ENCODE measurements at regions not wholly inside any gene's neighbourhood (a gene's known extent, or its start where the extent isn't known, plus 50 kb on each side); places are given as distances from the start of the nearest gene placed in this dataset.

DNA sequence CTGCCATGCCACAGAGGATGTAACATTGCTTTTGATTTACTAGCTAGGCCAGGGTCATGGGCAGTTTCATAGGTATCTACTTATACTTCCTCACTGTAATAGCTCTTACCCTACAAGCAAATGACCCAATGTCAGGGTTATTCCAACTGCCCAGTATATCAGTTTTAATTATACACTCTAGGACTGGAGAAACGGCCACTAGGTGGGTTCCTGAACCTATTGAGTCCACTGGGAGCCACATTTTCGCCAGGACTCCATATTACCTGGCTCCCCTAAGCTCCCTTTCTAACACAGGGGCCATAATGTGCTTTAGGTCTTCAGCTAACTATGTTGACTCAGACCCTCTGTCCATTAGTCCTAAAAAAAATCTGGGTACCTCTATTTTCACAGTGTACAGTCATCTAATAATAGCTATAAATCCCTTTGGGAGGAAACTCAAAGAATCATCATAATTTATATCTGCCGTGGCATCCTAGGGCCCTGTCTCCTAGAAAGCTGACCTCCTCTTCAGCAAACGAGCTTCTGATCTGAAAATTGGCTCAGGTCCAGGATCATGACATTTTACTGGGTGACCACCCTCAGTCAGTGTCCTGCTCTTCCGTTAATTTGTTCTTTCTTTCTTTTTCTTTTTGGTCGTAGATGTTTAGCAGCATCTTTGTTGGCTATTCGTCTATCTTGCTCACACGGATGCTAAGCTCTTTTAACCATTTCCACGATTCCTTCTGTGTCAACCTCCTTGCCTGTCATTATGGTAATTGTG, 244.3 kb downstream of the FAM76B start:
- no peak for DNase-seq

DNA sequence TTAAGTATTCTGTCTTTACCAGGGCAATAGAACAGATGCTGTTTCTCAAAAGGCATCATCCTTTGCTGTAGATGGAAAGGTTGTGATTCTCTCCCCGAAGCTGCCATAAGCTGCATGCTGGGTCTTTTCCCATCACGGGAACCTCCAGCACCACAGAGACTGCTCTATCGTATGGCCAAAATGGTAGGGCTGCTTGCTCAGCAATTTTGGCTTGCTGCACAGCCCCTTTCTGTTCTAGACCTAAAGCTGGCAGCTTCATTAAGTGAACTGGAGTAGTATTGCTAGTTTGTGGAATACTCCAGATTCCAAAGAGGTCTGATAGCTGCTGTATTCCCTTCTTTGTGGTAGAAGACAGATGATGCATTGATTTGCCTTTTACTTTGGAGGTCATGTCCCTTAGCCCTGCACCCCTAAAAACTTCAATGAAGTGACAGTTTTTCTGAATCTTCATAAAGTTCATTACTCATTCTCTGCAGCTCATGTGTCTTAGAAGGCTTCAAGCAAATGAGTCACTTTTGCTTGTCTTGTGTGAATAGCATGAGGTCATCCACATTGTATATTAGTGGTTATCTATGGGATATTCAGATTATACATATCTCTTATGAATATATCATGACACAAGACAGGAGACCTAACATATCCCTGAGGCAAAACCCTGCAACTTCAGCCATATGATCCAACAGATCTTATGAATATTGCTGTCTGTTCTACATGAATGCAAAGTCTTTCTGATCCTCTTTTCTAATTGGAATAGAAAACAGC, 245.3 kb downstream of the FAM76B start:
- no peak for DNase-seq

DNA sequence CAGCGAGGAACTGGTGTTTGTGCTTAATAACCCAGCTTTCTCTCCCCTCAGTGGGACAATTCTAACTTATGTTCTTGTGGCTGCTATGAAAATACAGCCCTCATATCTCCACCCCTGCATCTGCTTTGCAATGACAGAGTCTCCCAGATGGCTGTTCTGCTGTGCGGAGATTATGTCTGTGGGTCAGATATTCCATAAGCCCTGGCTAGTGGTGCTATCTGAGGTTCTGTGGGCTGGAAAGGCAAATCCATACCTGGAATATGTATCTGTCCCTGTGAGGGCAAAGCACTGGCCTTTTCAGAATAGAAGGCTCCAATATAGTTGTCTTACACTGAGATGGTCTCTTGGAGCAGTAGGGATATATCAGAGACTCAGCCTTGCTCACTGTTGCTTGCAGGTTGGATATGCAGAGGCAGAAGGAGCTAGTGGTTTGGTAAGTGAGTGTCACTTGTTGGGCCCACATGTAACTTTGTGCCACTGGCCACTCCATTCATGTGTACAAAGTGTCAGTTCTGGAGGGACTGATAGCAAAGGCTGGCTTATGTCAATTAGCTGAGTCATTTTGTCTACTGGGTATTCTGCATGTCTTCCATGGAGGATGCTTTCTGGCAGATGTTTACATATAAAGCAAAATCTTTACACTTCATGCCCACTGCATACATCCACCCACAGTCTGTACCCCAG, 246.6 kb downstream of the FAM76B start:
- no peak for DNase-seq

DNA sequence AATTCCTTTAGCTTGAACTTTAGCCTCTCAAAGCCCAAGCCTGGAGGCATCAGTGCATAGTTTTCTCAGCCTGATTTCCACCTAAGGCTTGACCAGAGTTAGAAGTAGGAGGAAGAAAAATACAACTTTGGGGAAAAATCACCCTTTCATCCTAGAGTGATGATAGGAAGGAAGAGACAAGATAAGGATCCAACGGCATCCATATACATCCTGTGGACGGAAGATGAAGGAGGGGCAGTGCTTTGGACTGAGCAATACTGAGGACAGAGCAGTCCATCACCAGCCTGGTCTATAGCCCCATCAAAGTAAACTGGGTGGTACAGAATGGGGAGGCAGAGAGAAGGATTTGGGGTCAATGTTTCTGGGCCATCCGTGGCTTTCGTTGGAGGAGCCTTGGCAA, 247.9 kb downstream of the FAM76B start:
- no peak for DNase-seq

DNA sequence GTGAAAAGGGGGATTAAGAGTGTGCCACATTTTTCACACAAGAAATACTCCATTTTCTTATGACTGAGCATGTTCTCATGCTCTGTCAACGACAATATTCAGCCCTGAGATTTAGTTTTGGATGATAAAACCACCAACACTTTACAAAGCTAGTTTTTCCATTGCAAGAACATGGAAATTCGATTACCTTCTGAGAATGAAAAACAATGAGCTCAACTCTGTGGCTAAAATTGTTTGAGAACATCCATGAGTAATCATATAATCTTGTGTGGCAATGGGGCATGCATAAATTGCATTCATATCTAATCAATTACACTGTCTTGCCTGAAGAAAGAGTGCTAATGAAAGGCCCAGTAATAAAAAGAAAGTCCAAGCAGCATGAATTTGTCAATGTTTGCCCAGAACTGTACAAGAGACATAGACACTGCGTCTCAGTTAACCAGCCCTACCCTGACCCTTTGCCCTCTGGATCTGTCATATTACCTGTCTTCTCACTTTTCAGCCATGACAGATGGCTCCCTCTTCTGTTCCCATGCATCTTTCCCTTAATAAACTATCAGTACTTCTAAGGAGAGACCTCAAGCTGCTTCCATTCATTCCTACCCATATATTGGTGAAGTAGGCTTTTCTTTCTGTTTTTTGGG, 253.4 kb downstream of the FAM76B start:
- no peak for DNase-seq

DNA sequence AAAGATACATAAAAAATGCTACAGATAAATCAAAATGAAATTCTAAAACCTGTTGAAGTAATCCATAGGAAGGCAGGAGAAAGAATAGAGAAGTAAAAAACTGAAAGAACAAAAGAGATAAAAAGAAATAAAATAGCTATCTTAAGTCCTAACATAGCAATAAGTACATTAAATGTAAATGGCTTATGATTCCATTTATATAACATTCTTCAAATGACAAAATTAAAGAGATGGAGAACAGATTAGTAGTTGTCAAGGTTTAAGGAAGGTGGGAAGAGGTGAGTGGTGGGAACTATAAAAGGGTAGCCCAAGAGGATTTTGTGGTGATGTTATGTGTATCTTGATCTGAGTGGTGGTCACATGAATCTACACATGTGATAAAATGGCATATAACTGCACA, 254.8 kb downstream of the FAM76B start:
- no peak for DNase-seq

DNA sequence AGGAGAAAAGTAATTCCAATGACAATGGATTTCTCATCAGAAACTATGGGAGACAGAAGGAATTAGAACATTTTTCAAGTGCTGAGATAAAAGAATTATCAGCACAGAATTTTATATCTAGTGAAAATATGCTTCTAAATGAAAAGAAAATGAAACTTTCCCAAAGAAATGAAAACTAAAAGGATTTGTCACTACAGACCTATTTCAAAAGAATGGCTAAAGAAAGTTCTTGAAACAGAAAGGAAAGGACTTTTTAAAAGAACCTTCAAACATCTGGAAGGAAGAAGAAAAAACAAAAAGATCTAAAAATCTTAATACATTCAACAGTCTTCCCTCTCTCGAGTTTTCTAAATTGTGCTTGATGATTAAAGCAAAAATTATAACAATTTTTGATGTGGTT, 255.4 kb downstream of the FAM76B start:
- DNase-seq: no peak

DNA sequence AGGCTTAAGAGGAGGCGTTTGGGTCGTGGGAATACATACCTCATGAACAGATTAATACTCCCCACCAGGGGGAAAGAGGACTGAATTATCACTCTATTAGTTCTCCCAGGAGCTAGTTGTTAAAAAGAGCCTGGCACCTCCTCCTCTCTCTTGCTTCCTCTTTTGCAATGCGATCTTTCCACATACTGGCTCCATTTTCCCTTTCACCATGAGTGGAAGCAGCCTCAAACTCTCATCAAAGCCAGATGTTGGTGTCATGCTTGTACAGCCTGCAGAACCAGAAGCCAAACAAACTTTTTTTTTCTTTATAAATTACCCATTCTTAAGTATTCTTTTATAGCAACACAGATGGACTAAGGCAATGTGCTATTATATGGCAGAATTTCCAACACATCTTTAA, 258.5 kb downstream of the FAM76B start:
- DNase-seq: no peak

DNA sequence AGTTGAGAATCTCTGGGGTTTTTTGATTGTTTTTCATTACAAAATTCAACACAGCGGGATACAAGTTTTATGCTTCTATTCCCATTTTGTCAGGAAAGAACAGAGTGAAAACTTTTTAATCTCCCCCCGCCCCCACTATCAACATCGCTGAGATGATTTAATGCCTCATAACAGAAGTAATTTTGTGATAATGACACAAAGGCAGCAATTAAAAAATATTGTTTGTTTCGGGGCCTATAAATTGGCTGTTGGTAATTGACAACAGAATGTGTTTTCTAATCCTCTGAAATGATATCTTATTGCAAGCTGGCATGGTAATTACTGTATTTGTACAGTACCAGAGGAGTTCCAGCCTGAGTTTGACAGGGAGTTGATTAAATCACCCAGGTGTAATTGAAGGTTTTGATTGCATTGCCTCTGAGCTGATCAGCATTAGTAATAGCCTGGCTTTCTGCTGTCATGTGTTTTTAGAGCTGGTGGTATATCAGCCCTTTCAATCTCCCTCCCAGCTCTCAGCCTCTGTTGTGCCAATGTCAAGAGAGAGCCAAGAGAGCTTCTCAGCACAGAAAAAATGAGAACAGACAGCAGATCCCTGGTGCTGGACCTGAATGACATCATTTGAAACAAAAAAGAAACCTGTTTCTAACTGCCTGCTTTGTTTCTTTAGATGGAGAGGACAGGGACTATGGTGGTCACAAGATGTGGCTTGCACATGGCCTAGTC, 265.1 kb downstream of the FAM76B start:
- DNase-seq: no peak

DNA sequence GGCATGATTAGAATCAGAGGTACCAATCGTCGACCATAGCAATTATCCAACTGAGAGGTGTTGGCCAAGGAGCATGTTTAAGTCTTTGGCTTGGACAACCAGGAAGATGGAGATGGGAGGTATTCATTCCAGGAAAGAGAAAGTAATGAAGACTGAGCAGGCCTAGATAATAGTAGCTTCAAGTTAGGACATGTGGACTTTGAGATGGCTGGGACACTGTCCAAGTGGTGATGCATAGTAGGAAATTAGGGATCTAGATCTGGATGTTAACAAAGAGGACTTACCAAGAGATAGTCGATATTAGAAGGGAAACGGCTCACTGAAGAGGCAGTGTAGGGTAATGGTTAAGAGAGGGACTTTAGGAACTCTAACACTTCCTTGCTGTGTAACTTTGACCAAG, 266.7 kb downstream of the FAM76B start:
- no peak for DNase-seq

DNA sequence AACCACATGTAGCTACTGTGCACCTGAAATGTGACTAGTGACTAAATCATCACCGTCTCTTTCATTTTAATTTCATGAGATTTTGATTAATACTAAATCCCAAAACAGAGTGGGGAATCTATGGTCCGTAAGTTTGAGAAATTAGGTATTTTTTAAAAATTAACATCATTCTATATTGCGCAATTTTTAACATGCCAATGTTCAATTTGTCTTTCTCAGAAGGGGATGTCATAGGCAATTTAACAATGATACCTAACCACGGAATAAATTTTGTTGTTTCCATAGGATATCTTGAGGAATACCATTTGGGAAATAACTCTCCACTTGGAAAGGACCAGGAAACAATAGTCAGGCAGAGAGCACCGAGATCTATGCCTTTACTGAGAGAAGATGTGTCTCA, 267.7 kb downstream of the FAM76B start:
- no peak for DNase-seq

DNA sequence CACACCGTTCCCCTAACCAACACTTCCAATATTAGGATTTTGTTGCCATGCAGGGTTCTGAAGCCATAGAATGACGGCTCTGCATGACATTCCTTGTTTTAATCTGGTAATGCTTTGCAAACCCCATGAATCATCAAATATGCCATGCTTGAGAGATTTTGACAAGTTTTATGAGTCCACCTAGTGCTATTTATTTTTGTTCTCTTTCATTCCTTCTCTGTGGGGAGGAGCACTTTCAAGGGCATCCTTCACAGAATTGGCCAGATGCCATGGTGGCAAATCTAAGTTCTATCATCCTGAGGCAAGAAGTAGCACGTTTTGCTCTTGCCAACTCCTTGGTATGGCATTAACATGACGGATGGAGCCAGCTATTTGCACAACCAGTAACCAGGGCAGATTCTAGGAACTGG, 268.4 kb downstream of the FAM76B start:
- no peak for DNase-seq

DNA sequence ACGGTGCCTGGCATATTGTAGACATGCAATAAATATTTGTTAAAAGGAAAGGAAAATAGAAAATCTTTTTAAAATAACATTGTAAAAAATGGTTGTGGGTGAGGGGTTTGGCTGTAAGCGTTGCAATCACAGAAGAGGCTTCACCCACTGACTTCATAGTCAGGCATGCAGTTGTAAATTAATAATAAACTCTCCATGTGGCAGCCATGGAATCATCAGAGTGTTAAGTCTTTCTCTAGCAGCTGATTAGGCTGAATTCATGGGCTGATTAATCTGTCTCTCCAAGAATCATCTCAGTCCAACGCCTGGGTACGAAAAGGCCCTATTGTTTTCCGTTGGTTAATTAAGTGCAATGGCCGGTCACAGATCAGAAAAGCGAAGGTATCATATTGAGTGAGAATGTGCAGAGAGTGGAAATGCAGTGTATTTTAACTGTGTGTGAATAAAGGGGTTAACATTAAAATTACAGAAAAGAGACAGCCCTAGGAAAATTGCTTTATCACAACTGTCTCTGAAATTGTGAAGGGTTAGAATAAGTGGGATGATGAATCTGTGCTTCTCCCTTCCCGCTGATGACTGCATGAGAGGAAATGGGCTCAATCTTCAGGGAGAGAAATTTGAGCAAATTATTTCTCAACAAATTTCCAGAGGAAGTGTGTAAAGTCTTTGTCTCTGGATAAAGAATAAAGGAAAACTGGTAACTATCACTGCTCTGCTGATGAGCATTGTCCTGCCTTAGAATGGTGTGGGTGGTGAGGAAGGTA, 269.0 kb downstream of the FAM76B start:
- DNase-seq: no peak

DNA sequence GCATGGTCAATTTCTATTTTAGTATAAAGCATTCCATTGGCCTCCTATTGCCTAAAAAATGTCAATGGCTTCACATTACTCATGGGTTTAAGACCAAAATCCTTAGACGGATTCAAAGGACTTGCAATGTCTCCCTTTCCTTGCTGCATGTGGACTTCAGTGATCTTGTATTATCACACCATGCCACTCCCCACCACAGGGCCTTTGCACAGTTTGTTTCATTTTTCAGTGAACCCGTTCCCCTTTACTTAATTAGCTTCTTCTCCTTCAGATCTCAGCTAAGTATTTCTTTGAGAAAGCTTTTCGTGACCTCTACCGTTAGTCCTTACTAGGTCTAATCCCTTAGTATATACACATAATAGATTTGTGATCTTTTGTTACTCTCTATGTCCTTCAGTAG, 269.7 kb downstream of the FAM76B start:
- no peak for DNase-seq

DNA sequence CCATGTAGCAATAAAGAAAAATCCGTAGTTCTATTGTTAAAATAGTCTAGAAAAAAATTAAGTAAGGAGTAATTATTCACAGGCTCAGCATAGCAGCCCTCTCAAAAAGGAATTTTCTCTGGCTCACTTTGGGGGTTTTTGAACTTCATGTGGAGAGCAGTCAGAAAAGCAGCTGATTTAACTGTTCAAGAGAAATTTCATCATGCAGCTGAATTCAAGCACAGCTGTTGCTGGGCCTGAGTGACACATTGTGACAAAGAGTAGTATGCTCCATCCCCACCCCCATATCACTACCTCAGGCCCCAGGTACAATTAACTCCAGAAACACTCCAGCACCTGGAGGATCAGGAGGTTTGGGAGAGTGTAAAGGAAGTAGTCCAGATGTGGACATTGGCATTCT, 272.1 kb downstream of the FAM76B start:
- no peak for DNase-seq

DNA sequence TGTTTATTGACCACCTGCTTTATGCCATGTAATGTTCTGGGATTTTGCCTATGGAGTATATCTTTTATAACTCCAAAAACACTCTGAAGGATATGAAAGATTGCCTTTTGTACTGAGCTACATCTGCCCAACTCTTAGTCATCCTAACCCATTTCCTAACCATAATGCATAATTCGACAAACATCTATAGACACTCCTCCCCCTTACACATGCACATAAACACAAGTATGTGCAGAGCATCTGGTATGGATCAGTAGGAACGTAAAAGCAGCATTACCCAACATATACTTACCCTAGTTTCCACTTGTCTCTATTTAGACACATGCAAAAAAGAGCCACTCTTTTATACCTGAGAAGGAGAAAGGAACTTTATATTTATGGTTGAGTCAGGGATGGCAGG, 272.8 kb downstream of the FAM76B start:
- no peak for DNase-seq

DNA sequence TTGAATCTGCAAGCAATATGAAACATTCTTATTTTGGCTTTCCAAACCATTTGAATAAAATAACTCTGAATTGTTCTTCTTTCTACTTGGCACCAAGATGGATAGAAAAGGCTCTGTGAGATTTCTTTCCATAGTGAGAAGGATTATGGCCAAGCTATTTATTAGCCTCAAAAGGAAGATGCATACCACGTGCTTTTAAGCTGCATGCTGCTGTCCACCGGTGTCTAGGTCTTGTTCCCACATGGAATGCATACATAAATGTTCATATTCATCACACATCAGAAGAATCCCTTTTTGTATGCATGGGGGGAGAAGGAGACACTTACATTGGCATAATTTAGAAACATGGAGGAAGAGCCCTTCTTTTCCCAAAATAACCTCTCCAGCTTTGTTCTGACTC, 273.4 kb downstream of the FAM76B start:
- DNase-seq: no peak

DNA sequence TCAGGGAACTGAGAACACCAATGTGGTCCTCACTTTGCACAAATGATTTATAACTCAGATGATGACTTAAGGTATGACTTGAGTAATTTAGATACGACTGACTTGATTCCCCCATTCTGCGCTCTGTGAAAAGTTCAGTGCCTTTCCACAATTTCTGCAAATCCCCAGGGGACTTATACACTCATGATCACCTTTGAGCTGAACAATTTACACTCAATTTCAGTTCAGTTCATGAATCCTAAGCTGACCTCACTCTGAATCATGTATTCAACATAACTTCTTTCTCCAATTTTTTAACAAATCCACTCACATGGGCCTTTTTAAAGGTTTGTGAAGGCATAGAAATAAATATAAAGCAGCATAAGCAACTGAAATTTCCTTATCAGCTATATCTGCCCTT, 274.2 kb downstream of the FAM76B start:
- DNase-seq: no peak

DNA sequence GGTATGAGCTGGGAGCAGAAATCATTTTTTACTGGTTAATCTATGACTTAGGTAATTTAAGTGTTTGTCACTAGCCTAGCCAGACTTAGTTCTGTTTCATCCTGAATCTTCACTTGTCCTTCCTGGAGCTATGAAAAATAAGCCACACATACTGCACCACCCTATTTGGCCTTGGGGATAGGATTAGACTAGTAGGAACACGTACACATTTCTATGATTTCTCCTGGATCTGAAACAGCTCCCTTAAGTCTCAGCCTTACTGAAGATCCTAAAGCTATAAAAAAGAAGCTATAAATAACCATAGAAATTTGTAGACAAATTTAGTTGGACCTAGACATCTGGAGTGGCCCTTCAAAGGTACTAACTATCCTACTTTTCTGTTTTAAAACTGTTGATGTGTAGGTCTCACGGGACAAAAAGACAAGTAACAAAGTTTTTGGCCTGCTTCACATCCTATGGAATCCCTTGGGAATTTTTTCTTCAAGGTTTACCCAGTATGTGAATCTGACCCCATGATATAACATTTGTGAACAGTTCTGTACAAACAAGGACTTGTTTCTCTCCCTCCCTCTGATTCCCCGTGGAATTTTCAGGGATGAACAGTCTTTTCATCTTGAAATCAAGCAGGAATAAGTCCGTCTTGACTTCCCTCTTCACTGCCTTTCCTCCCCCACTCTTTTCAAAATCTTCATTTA, 275.0 kb downstream of the FAM76B start:
- DNase-seq: no peak

DNA sequence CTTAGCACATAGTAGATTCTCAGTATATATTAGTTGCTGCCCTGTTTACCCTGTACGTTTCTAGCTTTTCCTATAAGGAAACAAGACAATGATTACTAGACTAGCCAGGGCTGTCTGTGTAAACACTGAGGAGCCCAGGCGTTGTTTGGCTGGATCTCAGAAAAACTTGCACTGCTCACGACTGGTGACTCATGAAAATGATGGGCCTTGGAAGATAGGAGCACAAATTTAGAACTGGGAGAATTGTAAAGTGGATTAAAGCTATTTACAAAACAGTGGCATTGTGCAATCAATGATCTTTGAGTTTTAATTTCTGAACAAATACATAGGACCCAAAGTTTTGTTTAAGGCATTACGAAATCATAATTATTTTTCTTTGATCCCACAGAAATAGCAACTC, 276.9 kb downstream of the FAM76B start:
- no peak for DNase-seq

DNA sequence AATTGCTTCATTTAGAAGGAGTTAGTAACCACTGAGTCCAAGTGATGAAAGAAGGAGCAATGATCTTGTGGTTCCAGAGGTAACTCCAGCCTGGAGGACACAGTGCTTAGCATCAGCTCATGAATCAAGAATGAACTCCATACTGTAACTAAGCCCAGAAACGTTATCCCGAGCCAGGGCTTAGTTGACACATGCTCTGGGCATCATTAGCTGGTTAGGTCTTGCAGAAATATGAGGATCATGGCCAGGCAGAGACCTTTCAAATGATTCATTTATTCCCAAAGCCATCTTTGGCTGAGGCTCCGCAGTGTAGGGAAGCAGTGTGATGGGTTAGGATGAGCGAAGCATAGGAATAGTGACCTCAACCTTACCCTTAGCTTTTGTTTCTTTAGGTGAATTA, 277.4 kb downstream of the FAM76B start:
- no peak for DNase-seq

All from NCI-H510A treated with DMSO at 0.1 percent for 48 hours (cell line).